CD4-positive, alpha-beta T cell (primary cell): ENCODE measurements at regions not wholly inside any gene's neighbourhood (a gene's known extent, or its start where the extent isn't known, plus 50 kb on each side); places are given as distances from the start of the nearest gene placed in this dataset.

Source experiments
- ATAC-seq: fragments of 200-7000 bp; cut with Tn5 transposase; one replicate; pipeline ENCODE4 v1.10.0; 2022; ENCODE audit warnings: mild to moderate bottlenecking; ENCODE audit not compliant: poor library complexity
- CTCF ChIA-PET: fragments of 350-600 bp; sonication (Branson Sonifier 250); formaldehyde crosslinking; loops from one replicate; lab custom pipeline; 2021; ENCODE audit warnings: antibody characterized with exemption, inconsistent platforms; lab: Charles Lee
- POLR2A ChIA-PET: fragments of 350-600 bp; sonication (Branson Sonifier 250); formaldehyde crosslinking; loops from one replicate; lab custom pipeline; 2021; ENCODE audit warnings: antibody characterized with exemption, inconsistent platforms; lab: Charles Lee
- DNase-seq, 14 experiments: peaks; one replicate each; pipeline ENCODE4 v3.0.0-alpha.2; 2013 to 2020; ENCODE audit warnings: mixed read lengths in 2 of 14
- H3K27ac ChIP-seq, 2 donors: one replicate each; pipeline versions ENCODE4 v1.5.1 to v1.7.0; 2013; ENCODE audit warnings: low read length in 2 of 2, low read depth in 1 of 2, mild to moderate bottlenecking in 1 of 2
- H3K27me3 ChIP-seq, 2 experiments: 1 replicate in 1 of 2; 2 replicates in 1 of 2; pipeline versions ENCODE4 v1.6.1 to v1.7.0; 2013; ENCODE audit warnings: low read length in 2 of 2, control low read depth in 1 of 2, mild to moderate bottlenecking in 1 of 2, moderate library complexity in 1 of 2; ENCODE audit not compliant: insufficient read depth in 2 of 2, control insufficient read depth in 1 of 2
- H3K36me3 ChIP-seq: one replicate; pipeline ENCODE4 v1.6.1; 2013; ENCODE audit warnings: low read length, control low read depth; ENCODE audit not compliant: insufficient read depth
- H3K4me1 ChIP-seq: one replicate; pipeline ENCODE4 v1.6.1; 2013; ENCODE audit warnings: low read length, control low read depth; ENCODE audit not compliant: insufficient read depth
- H3K4me3 ChIP-seq: one replicate; pipeline ENCODE4 v1.5.1; 2013; ENCODE audit warnings: mild to moderate bottlenecking, low read length, moderate library complexity
- H3K9me3 ChIP-seq, 2 experiments: 1 replicate in 1 of 2; 2 replicates in 1 of 2; pipeline versions ENCODE4 v1.6.1 to v1.7.0; 2013; ENCODE audit warnings: low read length in 2 of 2, mild to moderate bottlenecking in 2 of 2, control low read depth in 1 of 2, moderate library complexity in 1 of 2; ENCODE audit not compliant: control insufficient read depth in 1 of 2, insufficient read depth in 1 of 2
- H3K27ac Mint-ChIP-seq: one replicate; pipeline ENCODE4 v1.8.0; 2020; ENCODE audit warnings: mixed read lengths
- H3K27me3 Mint-ChIP-seq: one replicate; pipeline ENCODE4 v1.8.0; 2021; ENCODE audit warnings: mixed read lengths
- H3K36me3 Mint-ChIP-seq: one replicate; pipeline ENCODE4 v1.8.0; 2021; ENCODE audit warnings: low read depth, mixed read lengths
- H3K4me1 Mint-ChIP-seq: one replicate; pipeline ENCODE4 v1.8.0; 2021; ENCODE audit warnings: low read depth, mixed read lengths
- H3K4me3 Mint-ChIP-seq: one replicate; pipeline ENCODE4 v1.8.0; 2020; ENCODE audit warnings: mild to moderate bottlenecking, mixed read lengths
- H3K9me3 Mint-ChIP-seq: one replicate; pipeline ENCODE4 v1.8.0; 2020; ENCODE audit warnings: mixed read lengths
- CTCF ChIP-seq: fragments of 200-600 bp; IDR thresholded peaks from one replicate; pipeline ENCODE4 v1.8.0; 2022; ENCODE audit warnings: antibody characterized with exemption, mild to moderate bottlenecking
- intact Hi-C, 2 experiments: fragments of 100-400 bp; cut with DNase I in 1 of 2; cut with micrococcal nuclease in 1 of 2; formaldehyde crosslinking; loops; one replicate each; pipeline versions ENCODE4 v1.15.1 to v1.9.0; 2023 to 2025; cut with DNase I, micrococcal nuclease

DNA sequence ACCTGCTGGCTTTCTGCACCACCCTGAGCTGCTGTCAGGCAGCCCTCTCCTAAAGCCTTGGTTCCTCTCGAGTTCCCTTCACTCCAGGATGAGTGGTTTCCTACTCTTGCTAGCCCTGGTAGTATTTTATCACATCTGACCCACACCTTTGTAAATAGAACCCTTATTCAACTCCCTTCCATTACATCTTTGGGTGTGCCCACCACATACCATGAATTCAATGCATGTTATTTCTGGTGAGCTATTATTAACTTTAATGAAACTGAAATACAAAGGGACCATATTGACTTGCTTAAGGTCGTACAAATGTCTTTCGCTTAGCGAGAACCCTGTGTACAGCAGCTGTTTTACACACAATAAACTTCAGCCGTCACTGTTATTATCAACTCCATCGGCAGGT lies 521.3 kb downstream of the GRIN2A start:
- Histone ChIP-seq H3K4me3 (no peak overlapping the region), H3K27ac (no peak overlapping the region), H3K27me3 (no peaks in the 10 kb centered on the region), H3K36me3 (no peaks in the 10 kb centered on the region), H3K9me3 (peaks cover 0 to 7% of the 10 kb centered on the region in 2 experiments), H3K4me1 (no peaks in the 10 kb centered on the region)
- Mint-ChIP-seq H3K9me3 (peaks cover 6% of the 10 kb centered on the region), H3K36me3 (no peaks in the 10 kb centered on the region), H3K4me1 (no peaks in the 10 kb centered on the region), H3K27ac (no peak overlapping the region), H3K4me3 (no peak overlapping the region), H3K27me3 (peaks cover 9% of the 10 kb centered on the region)
- ChIA-PET POLR2A (no interaction called here), CTCF (no interaction called here)
- ATAC-seq = no peak
- DNase-seq = no peak
- intact Hi-C loops = no loop called here
- no peak for TF ChIP-seq CTCF

DNA sequence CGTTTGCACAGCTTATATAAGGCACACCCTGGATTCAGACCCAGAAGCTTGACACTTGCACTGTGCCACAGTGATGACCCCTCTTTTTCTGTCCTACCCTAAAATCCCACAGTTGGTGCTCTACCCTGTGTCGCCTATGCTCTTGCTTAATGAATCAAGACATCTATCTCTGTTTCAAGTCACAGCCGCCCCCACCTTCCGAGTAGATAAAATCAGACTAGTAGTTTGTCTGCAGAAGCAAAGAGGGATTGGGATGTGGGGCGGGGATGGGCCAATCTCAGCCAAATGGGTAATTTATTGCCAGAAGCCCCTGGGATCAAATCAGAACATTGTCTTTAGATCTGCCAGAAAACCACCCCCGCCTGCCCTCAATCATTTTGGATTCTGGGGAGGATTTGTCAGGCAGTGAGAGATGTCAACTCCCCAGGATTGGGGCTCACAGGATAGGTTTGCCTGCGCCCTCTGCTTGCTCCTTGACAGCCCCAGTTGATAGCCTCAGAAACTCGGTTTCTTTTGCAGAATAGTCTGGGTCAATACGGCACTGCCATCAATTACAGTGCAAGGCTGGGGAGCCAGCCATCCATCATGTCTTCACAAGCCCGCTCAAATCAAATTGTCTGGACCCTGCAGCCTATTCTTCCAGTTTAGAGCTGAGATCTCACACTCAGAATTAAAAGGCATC lies 520.8 kb downstream of the GRIN2A start:
- H3K9me3 Mint-ChIP-seq = peaks cover 10% of the 10 kb centered on the region
- peaks cover 9% of the 10 kb centered on the region for H3K27me3 Mint-ChIP-seq
- DNase-seq = no peak
- no peak overlapping the region for H3K4me3 Mint-ChIP-seq
- H3K27me3 ChIP-seq = no peaks in the 10 kb centered on the region
- ChIA-PET CTCF (no interaction called here), POLR2A (no interaction called here)
- H3K4me3 ChIP-seq = no peak overlapping the region
- H3K36me3 Mint-ChIP-seq = no peaks in the 10 kb centered on the region
- ATAC-seq = no peak
- H3K36me3 ChIP-seq = no peaks in the 10 kb centered on the region
- no peak overlapping the region for H3K27ac ChIP-seq
- no peak for TF ChIP-seq CTCF
- peaks cover 0 to 7% of the 10 kb centered on the region in 2 experiments for H3K9me3 ChIP-seq
- H3K4me1 ChIP-seq = no peaks in the 10 kb centered on the region
- intact Hi-C loops = no loop called here
- no peaks in the 10 kb centered on the region for H3K4me1 Mint-ChIP-seq
- no peak overlapping the region for H3K27ac Mint-ChIP-seq

DNA sequence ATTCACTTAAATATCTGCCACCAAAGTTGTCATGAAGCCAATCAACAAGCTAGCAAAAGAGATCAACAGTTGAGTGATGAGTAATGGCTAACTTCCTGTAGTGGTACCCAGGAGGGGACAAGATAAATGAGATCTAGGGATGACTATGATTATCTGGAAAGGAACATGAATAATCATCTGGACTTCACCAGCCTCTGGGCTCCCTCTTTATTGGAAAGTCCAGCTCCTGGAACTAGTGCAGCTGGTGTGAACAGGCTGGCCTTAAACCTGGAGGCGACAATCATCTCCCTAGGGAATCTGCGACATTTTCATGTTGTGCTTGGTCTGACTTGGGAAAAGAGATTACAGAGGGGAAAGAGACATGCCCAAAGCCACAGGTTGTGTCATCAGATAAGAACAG lies 518.6 kb downstream of the GRIN2A start:
- H3K4me3 Mint-ChIP-seq = no peak overlapping the region
- ChIA-PET CTCF (no interaction called here), POLR2A (no interaction called here)
- H3K9me3 ChIP-seq = peaks cover 0 to 9% of the 10 kb centered on the region in 2 experiments
- H3K9me3 Mint-ChIP-seq = peaks cover 8% of the 10 kb centered on the region
- no peaks in the 10 kb centered on the region for H3K27me3 ChIP-seq
- ATAC-seq = no peak
- DNase-seq = no peak
- H3K4me1 Mint-ChIP-seq = no peaks in the 10 kb centered on the region
- no peak overlapping the region for H3K27ac ChIP-seq
- no peaks in the 10 kb centered on the region for H3K4me1 ChIP-seq
- H3K36me3 Mint-ChIP-seq = no peaks in the 10 kb centered on the region
- TF ChIP-seq CTCF = no peak
- H3K4me3 ChIP-seq = no peak overlapping the region
- intact Hi-C loops = no loop called here
- peaks cover 4% of the 10 kb centered on the region for H3K27me3 Mint-ChIP-seq
- H3K36me3 ChIP-seq = no peaks in the 10 kb centered on the region
- H3K27ac Mint-ChIP-seq = no peak overlapping the region
